HepG2 (cell line): ENCODE measurements at regions not wholly inside any gene's neighbourhood (a gene's known extent, or its start where the extent isn't known, plus 50 kb on each side); places are given as distances from the start of the nearest gene placed in this dataset.

Experiments
- ATAC-seq: fragments of 200-7000 bp; cut with Tn5 transposase; 3 replicates; pipeline ENCODE4 v1.9.1; 2020; ENCODE audit warnings: mild to moderate bottlenecking, moderate library complexity
- BruUV-seq: library from RNA; stranded (reverse); fragments of 400-500 nt; replicated peaks from 2 replicates; lab custom pipeline; 2021; lab: Mats Ljungman, UMichigan
- CTCF ChIA-PET: fragments of 300-600 bp; formaldehyde crosslinking; extraction: SDS; loops from one replicate; lab custom pipeline; 2021; ENCODE audit warnings: low total read pairs, inconsistent platforms, low intra/inter-chr PET ratio; lab: Yijun Ruan, JAX
- POLR2A ChIA-PET: fragments of 350-600 bp; sonication (Branson Sonifier 250); formaldehyde crosslinking; loops from one replicate; lab custom pipeline; 2020; ENCODE audit warnings: antibody characterized with exemption, inconsistent platforms; lab: Yijun Ruan, JAX
- DNase-seq: peaks from one replicate; pipeline ENCODE4 v3.0.0-alpha.2; 2015; ENCODE audit warnings: low spot score
- FAIRE-seq: peaks from 3 replicates; lab custom pipeline; 2011; peaks lifted over from hg19 to GRCh38; lab: Jason Lieb, UNC
- H2AFZ ChIP-seq: one replicate; pipeline ENCODE4 v1.6.1; 2011; ENCODE audit warnings: low read length, inconsistent platforms
- H3K27ac ChIP-seq: fragments of 300-600 bp; 3 replicates; pipeline ENCODE4 v1.8.0; 2011; ENCODE audit warnings: mixed run types, mild to moderate bottlenecking, mixed read lengths, low read length, inconsistent platforms; ENCODE audit not compliant: insufficient read depth; ENCODE audit errors: extremely low read length
- H3K27me3 ChIP-seq, 2 experiments: fragments of 200-600 bp in 1 of 2; 2 replicates in 1 of 2; 3 replicates in 1 of 2; pipeline versions ENCODE4 v1.6.0 to v1.8.0; 2011; ENCODE audit warnings: low read length in 2 of 2, mild to moderate bottlenecking in 2 of 2, moderate library complexity in 2 of 2, inconsistent platforms in 1 of 2; ENCODE audit not compliant: insufficient read depth in 2 of 2, control insufficient read depth in 1 of 2
- H3K36me3 ChIP-seq, 2 experiments: fragments of 200-600 bp in 1 of 2; replicated peaks in 1 of 2; 2 replicates in 1 of 2; 3 replicates in 1 of 2; pipeline versions ENCODE4 v1.5.1 to v1.8.0; 2011; ENCODE audit warnings: low read length in 2 of 2, inconsistent platforms in 1 of 2; ENCODE audit not compliant: insufficient read depth in 2 of 2, control insufficient read depth in 1 of 2
- H3K4me1 ChIP-seq: 2 replicates; pipeline ENCODE4 v1.5.1; 2012; ENCODE audit warnings: low read length, inconsistent platforms; ENCODE audit not compliant: insufficient read depth
- H3K4me2 ChIP-seq: 2 replicates; pipeline ENCODE4 v1.6.0; 2011; ENCODE audit warnings: low read depth, low read length, inconsistent platforms
- H3K4me3 ChIP-seq, 3 experiments: fragments of 200-600 bp in 1 of 3; sonication (generic), shearing (Covaris generic) in 1 of 3; replicated peaks in 1 of 3; 2 replicates each; pipeline ENCODE4 v1.5.1; 2011 to 2016; ENCODE audit warnings: low read length in 3 of 3, inconsistent platforms in 2 of 3, low read depth in 2 of 3, mild to moderate bottlenecking in 2 of 3, control low read depth in 1 of 3, mixed read lengths in 1 of 3; ENCODE audit not compliant: insufficient read depth in 1 of 3
- H3K79me2 ChIP-seq: one replicate; pipeline ENCODE4 v1.6.1; 2011; ENCODE audit warnings: low read length, inconsistent platforms; ENCODE audit not compliant: insufficient read depth
- H3K9ac ChIP-seq: 2 replicates; pipeline ENCODE4 v1.6.0; 2011; ENCODE audit warnings: mild to moderate bottlenecking, low read depth, low read length, inconsistent platforms; ENCODE audit not compliant: insufficient read depth
- H3K9me3 ChIP-seq: 2 replicates; pipeline ENCODE4 v1.5.1; 2012; ENCODE audit warnings: mild to moderate bottlenecking, low read length
- H4K20me1 ChIP-seq: 2 replicates; pipeline ENCODE4 v1.6.0; 2011; ENCODE audit warnings: inconsistent platforms, mild to moderate bottlenecking, low read length, moderate library complexity; ENCODE audit not compliant: insufficient read depth
- ATRX ChIP-seq: sonication (generic); formaldehyde crosslinking; IDR thresholded peaks from 2 replicates; pipeline ENCODE4 v1.4.0; 2020; ENCODE audit warnings: missing genetic modification reagents, borderline replicate concordance
- DR1 ChIP-seq: sonication (generic); formaldehyde crosslinking; IDR thresholded peaks from 2 replicates; pipeline ENCODE4 v1.8.0; 2021; ENCODE audit warnings: mild to moderate bottlenecking, missing genetic modification reagents, inconsistent platforms
- GFI1 ChIP-seq: sonication (generic); formaldehyde crosslinking; IDR thresholded peaks from 2 replicates; pipeline ENCODE4 v1.5.0; 2020; ENCODE audit warnings: missing genetic modification reagents, mild to moderate bottlenecking, borderline replicate concordance
- GZF1 ChIP-seq: sonication (generic); formaldehyde crosslinking; IDR thresholded peaks from 2 replicates; pipeline ENCODE4 v1.5.1; 2020; ENCODE audit warnings: mild to moderate bottlenecking, missing genetic modification reagents
- HNRNPH1 ChIP-seq: fragments of 200-400 bp; formaldehyde crosslinking; optimal IDR thresholded peaks from 2 replicates; pipeline ENCODE3; 2017; ENCODE audit warnings: mild to moderate bottlenecking, low read depth, low read length
- MTF2 ChIP-seq: sonication (generic); formaldehyde crosslinking; IDR thresholded peaks from 2 replicates; pipeline ENCODE4 v1.5.0; 2020; ENCODE audit warnings: missing genetic modification reagents, borderline replicate concordance
- RFX5 ChIP-seq: IDR thresholded peaks from 2 replicates; pipeline ENCODE4 v1.6.1; 2011; ENCODE audit warnings: low read depth, low read length, improper control_type of control experiment
- ZBED4 ChIP-seq: sonication (generic); formaldehyde crosslinking; IDR thresholded peaks from 2 replicates; pipeline ENCODE4 v1.4.0; 2020; ENCODE audit warnings: missing genetic modification reagents, borderline replicate concordance
- ZNF275 ChIP-seq: sonication (generic); formaldehyde crosslinking; IDR thresholded peaks from 2 replicates; pipeline ENCODE4 v1.8.0; 2022; ENCODE audit warnings: missing genetic modification reagents, mild to moderate bottlenecking, inconsistent platforms, borderline replicate concordance
- ZNF510 ChIP-seq: sonication (generic); formaldehyde crosslinking; IDR thresholded peaks from 2 replicates; pipeline ENCODE4 v1.4.0; 2020; ENCODE audit warnings: low read depth, mild to moderate bottlenecking, missing genetic modification reagents
- ZNF589 ChIP-seq: sonication (generic); formaldehyde crosslinking; conservative IDR thresholded peaks from 2 replicates; pipeline ENCODE4 v1.8.0; 2022; ENCODE audit warnings: mild to moderate bottlenecking, moderate library complexity, missing genetic modification reagents
- ZNF720 ChIP-seq: sonication (generic); formaldehyde crosslinking; IDR thresholded peaks from 2 replicates; pipeline ENCODE4 v1.4.0; 2020; ENCODE audit warnings: missing genetic modification reagents
- ZNF740 ChIP-seq: sonication (generic); formaldehyde crosslinking; IDR thresholded peaks from 2 replicates; pipeline ENCODE4 v1.4.0; 2020; ENCODE audit warnings: missing genetic modification reagents
- WGBS: methylation state at CpG from one replicate; pipeline ENCODE4 v1.1.6; 2017; ENCODE audit warnings: low lambda C conversion rate; 5-methylcytosine and 5-hydroxymethylcytosine counted together
- in situ Hi-C: cut with HindIII; loops from 2 replicates; pipeline ENCODE4 v1.10.0; 2017; ENCODE audit warnings: low pct_unique_long_range_greater_than_20kb; ENCODE audit not compliant: extremely low pct_ligation_motif_present
- intact Hi-C: fragments of 100-400 bp; cut with micrococcal nuclease; formaldehyde crosslinking; loops from one replicate; pipeline ENCODE4 v1.10.0; 2022; ENCODE audit not compliant: unreplicated experiment
- TF ChIP-seq, protein P1 (sequence below): sonication (generic); formaldehyde crosslinking; conservative IDR thresholded peaks from 2 replicates; pipeline ENCODE4 v1.4.0; 2020; ENCODE audit warnings: missing genetic modification reagents
- TF ChIP-seq, protein P2 (sequence below): IDR thresholded peaks from 2 replicates; pipeline ENCODE4 v1.6.1; 2016; ENCODE audit warnings: missing genetic modification reagents, missing compliant biosample characterization
- TF ChIP-seq, protein P3 (sequence below): sonication (generic); formaldehyde crosslinking; IDR thresholded peaks from 2 replicates; pipeline ENCODE4 v1.4.0; 2020; ENCODE audit warnings: missing genetic modification reagents
- TF ChIP-seq, protein P4 (sequence below): sonication (generic); formaldehyde crosslinking; IDR thresholded peaks from 2 replicates; pipeline ENCODE4 v1.4.0; 2020; ENCODE audit warnings: missing genetic modification reagents, low read depth, mild to moderate bottlenecking, borderline replicate concordance

DNA sequence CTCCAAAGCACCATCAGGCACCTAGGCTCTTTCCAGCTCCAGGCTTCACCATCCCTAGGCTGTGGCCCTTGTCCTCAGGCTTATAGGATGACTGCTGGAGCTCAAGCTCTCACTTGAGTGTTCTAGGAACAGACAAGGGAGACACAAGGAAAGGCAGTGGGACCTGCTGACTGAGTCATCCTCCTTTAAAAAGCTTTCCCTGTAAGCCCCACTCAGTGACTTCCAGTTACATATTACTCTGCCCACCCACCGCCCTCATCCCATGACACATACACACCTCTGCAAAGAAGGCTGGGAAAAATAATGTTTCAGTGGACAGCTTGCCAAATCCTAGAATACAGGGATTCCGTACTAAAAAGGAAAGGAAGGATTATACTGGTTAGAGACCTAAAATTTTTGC, 154.2 kb upstream of the ZNF366 start:
- FAIRE-seq (no peak), DNase-seq (no peak), ATAC-seq (no peak)
- CTCF ChIA-PET, result no interaction called here
- POLR2A ChIA-PET, result no interaction called here
- H4K20me1 ChIP-seq, result no peaks in the 10 kb centered on the region
- intact Hi-C loops (no loop called here), in situ Hi-C loops (no loop called here)
- peaks cover 0 to 24% of the 10 kb centered on the region in 2 experiments; a peak in 2 of 5 replicates for H3K27me3 ChIP-seq
- 4% methylated on average over 2 of the region's 2 CpGs for WGBS
- no peak overlapping the region for H3K27ac ChIP-seq
- no peak overlapping the region for H3K9ac ChIP-seq
- H3K36me3 ChIP-seq, result no peaks in the 10 kb centered on the region
- H3K4me2 ChIP-seq, result no peak overlapping the region
- H2AFZ ChIP-seq, result no peak overlapping the region
- no TSS peak for BruUV-seq
- no peaks in the 10 kb centered on the region for H3K79me2 ChIP-seq
- H3K4me3 ChIP-seq, result no peak overlapping the region
- H3K9me3 ChIP-seq, result no peaks in the 10 kb centered on the region
- no peaks in the 10 kb centered on the region for H3K4me1 ChIP-seq
- TF ChIP-seq ZNF275 (CRISPR knock-in tag) (no peak), DR1 (CRISPR knock-in tag) (no peak), ZBED4 (CRISPR knock-in tag) (no peak), GFI1 (no peak), ATRX (CRISPR knock-in tag) (no peak), HNRNPH1 (no peak), ZNF510 (CRISPR knock-in tag) (no peak), ZNF589 (no peak), ZNF740 (CRISPR knock-in tag) (no peak), RFX5 (no peak), GZF1 (CRISPR knock-in tag) (no peak), ZNF720 (CRISPR knock-in tag) (no peak), MTF2 (CRISPR knock-in tag) (no peak)
- TF ChIP-seq, protein P1, sequence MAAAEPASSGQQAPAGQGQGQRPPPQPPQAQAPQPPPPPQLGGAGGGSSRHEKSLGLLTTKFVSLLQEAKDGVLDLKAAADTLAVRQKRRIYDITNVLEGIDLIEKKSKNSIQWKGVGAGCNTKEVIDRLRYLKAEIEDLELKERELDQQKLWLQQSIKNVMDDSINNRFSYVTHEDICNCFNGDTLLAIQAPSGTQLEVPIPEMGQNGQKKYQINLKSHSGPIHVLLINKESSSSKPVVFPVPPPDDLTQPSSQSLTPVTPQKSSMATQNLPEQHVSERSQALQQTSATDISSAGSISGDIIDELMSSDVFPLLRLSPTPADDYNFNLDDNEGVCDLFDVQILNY, result no peak
- TF ChIP-seq, protein P2, sequence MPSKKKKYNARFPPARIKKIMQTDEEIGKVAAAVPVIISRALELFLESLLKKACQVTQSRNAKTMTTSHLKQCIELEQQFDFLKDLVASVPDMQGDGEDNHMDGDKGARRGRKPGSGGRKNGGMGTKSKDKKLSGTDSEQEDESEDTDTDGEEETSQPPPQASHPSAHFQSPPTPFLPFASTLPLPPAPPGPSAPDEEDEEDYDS (CRISPR knock-in tag), result no peak
- TF ChIP-seq, protein P3, sequence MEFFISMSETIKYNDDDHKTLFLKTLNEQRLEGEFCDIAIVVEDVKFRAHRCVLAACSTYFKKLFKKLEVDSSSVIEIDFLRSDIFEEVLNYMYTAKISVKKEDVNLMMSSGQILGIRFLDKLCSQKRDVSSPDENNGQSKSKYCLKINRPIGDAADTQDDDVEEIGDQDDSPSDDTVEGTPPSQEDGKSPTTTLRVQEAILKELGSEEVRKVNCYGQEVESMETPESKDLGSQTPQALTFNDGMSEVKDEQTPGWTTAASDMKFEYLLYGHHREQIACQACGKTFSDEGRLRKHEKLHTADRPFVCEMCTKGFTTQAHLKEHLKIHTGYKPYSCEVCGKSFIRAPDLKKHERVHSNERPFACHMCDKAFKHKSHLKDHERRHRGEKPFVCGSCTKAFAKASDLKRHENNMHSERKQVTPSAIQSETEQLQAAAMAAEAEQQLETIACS (CRISPR knock-in tag), result no peak
- TF ChIP-seq, protein P4, sequence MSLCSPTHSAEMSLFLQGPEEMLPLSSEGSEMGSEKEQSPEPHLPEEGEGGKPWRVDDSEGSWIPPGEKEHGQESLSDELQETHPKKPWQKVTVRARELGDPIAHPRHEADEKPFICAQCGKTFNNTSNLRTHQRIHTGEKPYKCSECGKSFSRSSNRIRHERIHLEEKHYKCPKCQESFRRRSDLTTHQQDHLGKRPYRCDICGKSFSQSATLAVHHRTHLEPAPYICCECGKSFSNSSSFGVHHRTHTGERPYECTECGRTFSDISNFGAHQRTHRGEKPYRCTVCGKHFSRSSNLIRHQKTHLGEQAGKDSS (CRISPR knock-in tag), result no peak
